ENCODE measurements at regions not wholly inside any gene's neighbourhood (a gene's known extent, or its start where the extent isn't known, plus 50 kb on each side); places are given as distances from the start of the nearest gene placed in this dataset.
"Not testable (repeated sequence)": the region's sequence is repeated elsewhere in the genome, so short reads cannot be mapped to it uniquely, and the experiment has no call there.

DNA sequence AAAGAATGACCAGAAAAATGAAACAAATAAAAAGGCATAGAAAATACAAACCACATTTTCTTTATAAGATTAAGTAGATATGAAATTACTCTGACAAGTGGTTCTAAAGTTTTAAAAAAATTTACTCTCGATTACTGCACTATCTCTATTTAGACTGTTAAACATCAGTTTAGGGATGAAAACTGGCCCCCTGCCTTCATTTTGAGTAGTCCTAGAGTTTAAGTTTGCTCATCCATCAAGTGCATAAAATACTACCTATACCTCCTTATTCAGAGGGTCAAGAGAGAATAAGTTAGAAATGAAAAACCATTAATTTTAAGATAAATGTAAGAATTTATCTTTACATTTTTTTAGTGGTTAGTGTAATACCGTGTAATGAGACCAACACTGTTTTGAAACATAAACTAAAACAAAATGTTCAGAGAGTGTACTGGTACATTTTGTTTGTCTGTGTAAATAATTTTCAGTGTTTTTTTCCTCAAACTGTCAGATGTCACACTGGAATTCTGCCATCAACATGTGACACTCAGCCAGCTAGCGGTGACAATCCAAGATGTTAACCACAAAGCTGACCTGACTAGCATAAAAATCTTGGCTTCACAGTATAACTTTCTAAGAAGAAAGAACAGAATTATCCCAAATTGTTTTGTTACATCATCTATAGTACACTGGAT, 184.8 kb upstream of the PCDH20 start:
- Histone ChIP-seq H3K36me3 (ENCODE audit: control insufficient read depth in 5 of 5, insufficient read depth in 5 of 5, low read length in 5 of 5) (no peaks in the 10 kb centered on the region), H3K27ac (ENCODE audit: low read depth, low read length) (no peak overlapping the region), H3K4me1 (ENCODE audit: control insufficient read depth in 5 of 5, insufficient read depth in 5 of 5, low read length in 5 of 5) (peaks cover 0 to 4% (median 0%) of the 10 kb centered on the region in 5 donors)

DNA sequence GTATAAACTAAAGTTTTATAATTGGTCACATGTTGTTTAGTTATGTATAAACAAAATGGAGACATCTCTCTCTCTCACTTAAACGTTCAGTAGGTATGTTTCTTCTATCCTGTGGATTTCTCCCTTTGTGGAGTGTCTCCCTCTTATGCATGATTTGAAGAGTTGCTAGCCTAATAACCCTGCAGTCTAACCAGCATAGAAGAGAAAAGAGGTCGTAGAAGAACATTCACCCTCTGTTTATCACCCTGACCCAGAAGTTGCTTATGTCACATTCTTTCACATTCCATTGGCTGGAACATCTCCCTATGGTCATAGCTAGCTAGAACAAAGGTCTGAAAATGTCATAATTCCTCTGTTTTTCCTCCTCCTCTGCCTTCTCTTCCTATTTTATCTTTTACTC, 176.8 kb upstream of the PCDH20 start:
- Histone ChIP-seq H3K27me3 (ENCODE audit: control insufficient read depth in 5 of 5, insufficient read depth in 4 of 5, low read length in 5 of 5) (no peaks in the 10 kb centered on the region), H3K36me3 (ENCODE audit: control insufficient read depth in 5 of 5, insufficient read depth in 5 of 5, low read length in 5 of 5) (no peaks in the 10 kb centered on the region), H3K4me1 (ENCODE audit: control insufficient read depth in 5 of 5, insufficient read depth in 5 of 5, low read length in 5 of 5) (peaks cover 0 to 6% (median 0%) of the 10 kb centered on the region in 5 donors), H3K9ac (ENCODE audit: low read length in 5 of 5) (no peak overlapping the region), H3K9me3 (ENCODE audit: control insufficient read depth in 5 of 5, low read length in 5 of 5) (no peaks in the 10 kb centered on the region), H3K4me3 (ENCODE audit: low read depth in 1 of 5, low read length in 5 of 5) (no peak overlapping the region), H3K27ac (ENCODE audit: low read depth, low read length) (no peak overlapping the region)

More for the DNA sequence above, 184.8 kb upstream of the PCDH20 start:
- Histone ChIP-seq H3K4me3 (ENCODE audit: low read depth in 1 of 5, low read length in 5 of 5) (no peak overlapping the region), H3K9ac (ENCODE audit: low read length in 5 of 5) (no peak overlapping the region), H3K9me3 (ENCODE audit: control insufficient read depth in 5 of 5, low read length in 5 of 5) (no peaks in the 10 kb centered on the region), H3K27me3 (ENCODE audit: control insufficient read depth in 5 of 5, insufficient read depth in 4 of 5, low read length in 5 of 5) (no peaks in the 10 kb centered on the region)

DNA sequence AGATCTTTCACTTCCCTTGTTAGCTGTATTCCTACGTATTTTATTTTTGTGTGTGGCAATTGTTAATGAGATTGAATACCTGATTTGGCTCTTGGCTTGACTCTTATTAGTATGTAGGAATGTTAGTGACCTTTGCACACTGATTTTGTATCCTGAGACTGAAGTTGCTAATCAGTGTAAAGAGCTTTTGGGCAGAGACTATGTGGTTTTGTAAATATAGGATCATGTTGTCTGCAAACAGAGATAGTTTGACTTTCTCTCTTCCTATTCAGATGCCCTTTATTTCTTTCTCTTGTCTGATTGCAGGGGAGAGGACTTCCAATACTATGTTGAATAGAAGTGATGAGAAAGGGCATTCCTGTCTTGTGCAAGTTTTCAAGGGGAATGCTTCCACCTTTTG, 160.3 kb upstream of the PCDH20 start:
- H3K27ac ChIP-seq (ENCODE audit: low read depth, low read length): no peak overlapping the region
- H3K4me3 ChIP-seq (ENCODE audit: low read depth in 1 of 5, low read length in 5 of 5): no peak overlapping the region
- no peaks in the 10 kb centered on the region for H3K27me3 ChIP-seq (ENCODE audit: control insufficient read depth in 5 of 5, insufficient read depth in 4 of 5, low read length in 5 of 5)
- H3K9ac ChIP-seq (ENCODE audit: low read length in 5 of 5): no peak overlapping the region
- no peaks in the 10 kb centered on the region for H3K36me3 ChIP-seq (ENCODE audit: control insufficient read depth in 5 of 5, insufficient read depth in 5 of 5, low read length in 5 of 5)
- peaks cover 0 to 5% (median 0%) of the 10 kb centered on the region in 5 donors for H3K9me3 ChIP-seq (ENCODE audit: control insufficient read depth in 5 of 5, low read length in 5 of 5)
- H3K4me1 ChIP-seq (ENCODE audit: control insufficient read depth in 5 of 5, insufficient read depth in 5 of 5, low read length in 5 of 5): no peaks in the 10 kb centered on the region

DNA sequence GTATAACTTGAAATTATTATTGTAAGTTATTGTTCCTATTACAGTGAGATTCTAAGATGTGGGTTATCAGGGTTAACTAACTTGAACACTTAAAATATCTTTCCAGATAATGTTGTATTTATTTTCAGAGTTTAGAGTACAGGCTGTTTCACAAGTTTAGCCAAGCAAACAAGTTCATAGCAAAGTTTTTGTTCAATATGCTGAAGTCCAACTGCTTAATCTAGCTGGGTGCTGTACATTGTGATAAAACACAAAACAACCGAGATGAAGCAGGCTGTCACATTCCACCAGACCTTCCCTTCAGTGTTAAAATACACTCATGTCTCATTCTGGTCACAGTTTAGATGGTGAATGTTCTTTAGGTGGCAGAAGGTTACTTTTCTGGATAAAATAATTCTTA, 148.0 kb upstream of the PCDH20 start:
- Histone ChIP-seq H3K4me3 (ENCODE audit: low read depth in 1 of 5, low read length in 5 of 5) (no peak overlapping the region), H3K4me1 (ENCODE audit: control insufficient read depth in 5 of 5, insufficient read depth in 5 of 5, low read length in 5 of 5) (no peaks in the 10 kb centered on the region), H3K27me3 (ENCODE audit: control insufficient read depth in 5 of 5, insufficient read depth in 4 of 5, low read length in 5 of 5) (no peaks in the 10 kb centered on the region), H3K36me3 (ENCODE audit: control insufficient read depth in 5 of 5, insufficient read depth in 5 of 5, low read length in 5 of 5) (no peaks in the 10 kb centered on the region), H3K9me3 (ENCODE audit: control insufficient read depth in 5 of 5, low read length in 5 of 5) (no peaks in the 10 kb centered on the region), H3K27ac (ENCODE audit: low read depth, low read length) (no peak overlapping the region), H3K9ac (ENCODE audit: low read length in 5 of 5) (no peak overlapping the region)

DNA sequence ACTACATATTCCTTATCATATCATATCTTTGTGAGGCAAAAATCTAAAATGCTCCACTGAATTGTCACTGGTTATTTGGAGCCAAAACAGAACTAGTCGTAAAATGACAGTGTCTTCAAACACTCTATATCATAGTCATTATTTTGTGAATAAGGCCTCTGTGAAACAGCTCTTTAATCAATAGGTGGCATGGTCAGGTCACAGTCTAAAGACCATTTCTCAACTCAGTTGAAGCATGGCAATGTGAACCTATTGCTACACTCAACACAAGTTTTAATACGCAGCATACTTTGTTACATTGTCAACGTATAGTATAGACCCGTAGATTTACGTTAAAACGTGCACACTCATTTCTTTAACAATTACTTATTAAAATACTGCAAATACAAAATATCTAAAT, 131.3 kb upstream of the PCDH20 start:
- H3K36me3 ChIP-seq (ENCODE audit: control insufficient read depth in 5 of 5, insufficient read depth in 5 of 5, low read length in 5 of 5): no peaks in the 10 kb centered on the region
- no peak overlapping the region for H3K4me3 ChIP-seq (ENCODE audit: low read depth in 1 of 5, low read length in 5 of 5)
- no peak overlapping the region for H3K9ac ChIP-seq (ENCODE audit: low read length in 5 of 5)
- no peak overlapping the region for H3K27ac ChIP-seq (ENCODE audit: low read depth, low read length)
- H3K9me3 ChIP-seq (ENCODE audit: control insufficient read depth in 5 of 5, low read length in 5 of 5): no peaks in the 10 kb centered on the region
- H3K4me1 ChIP-seq (ENCODE audit: control insufficient read depth in 5 of 5, insufficient read depth in 5 of 5, low read length in 5 of 5): no peaks in the 10 kb centered on the region
- H3K27me3 ChIP-seq (ENCODE audit: control insufficient read depth in 5 of 5, insufficient read depth in 4 of 5, low read length in 5 of 5): no peaks in the 10 kb centered on the region

DNA sequence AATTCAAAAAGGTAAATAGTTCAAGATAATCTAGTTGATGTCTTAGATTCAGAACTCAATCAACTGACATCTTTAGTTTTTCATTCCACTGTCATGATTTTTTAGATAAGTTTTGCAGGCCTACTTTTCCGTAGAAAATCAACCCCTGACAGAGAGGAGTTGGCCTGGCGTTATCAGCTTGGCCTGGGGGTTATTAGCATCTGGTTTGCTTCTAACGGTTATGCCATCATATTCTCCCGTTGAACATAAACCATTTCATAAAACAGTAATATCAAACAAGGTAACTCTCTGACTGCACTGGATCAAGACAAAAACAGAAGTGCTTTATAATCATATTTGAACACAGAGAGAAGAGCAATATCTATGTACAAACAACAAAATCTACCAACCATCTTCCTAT, 130.8 kb upstream of the PCDH20 start:
- Histone ChIP-seq H3K4me3 (ENCODE audit: low read depth in 1 of 5, low read length in 5 of 5) (no peak overlapping the region), H3K27ac (ENCODE audit: low read depth, low read length) (no peak overlapping the region), H3K36me3 (ENCODE audit: control insufficient read depth in 5 of 5, insufficient read depth in 5 of 5, low read length in 5 of 5) (no peaks in the 10 kb centered on the region), H3K27me3 (ENCODE audit: control insufficient read depth in 5 of 5, insufficient read depth in 4 of 5, low read length in 5 of 5) (no peaks in the 10 kb centered on the region), H3K4me1 (ENCODE audit: control insufficient read depth in 5 of 5, insufficient read depth in 5 of 5, low read length in 5 of 5) (no peaks in the 10 kb centered on the region), H3K9me3 (ENCODE audit: control insufficient read depth in 5 of 5, low read length in 5 of 5) (no peaks in the 10 kb centered on the region), H3K9ac (ENCODE audit: low read length in 5 of 5) (no peak overlapping the region)

DNA sequence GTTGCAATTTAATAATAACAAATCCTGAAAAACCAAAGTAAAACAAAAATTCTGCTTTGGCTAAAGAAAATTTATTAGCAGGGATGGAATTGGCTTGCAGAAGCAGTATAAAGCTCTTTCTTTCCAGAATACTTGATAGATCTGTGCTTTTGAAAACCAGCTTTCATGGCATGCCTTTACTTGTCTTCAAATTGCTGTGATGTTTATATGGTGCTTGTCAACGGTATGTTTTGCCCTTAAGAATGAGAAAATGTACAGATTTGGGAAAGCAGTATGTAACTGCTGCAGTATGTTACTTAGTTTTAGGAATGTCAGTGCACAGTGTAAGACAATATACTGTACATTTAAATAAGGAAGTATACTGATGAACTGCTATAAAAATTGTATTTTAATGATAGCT, 120.8 kb upstream of the PCDH20 start:
- Histone ChIP-seq H3K9ac (ENCODE audit: low read length in 5 of 5) (no peak overlapping the region), H3K27me3 (ENCODE audit: control insufficient read depth in 5 of 5, insufficient read depth in 4 of 5, low read length in 5 of 5) (no peaks in the 10 kb centered on the region), H3K4me3 (ENCODE audit: low read depth in 1 of 5, low read length in 5 of 5) (no peak overlapping the region), H3K27ac (ENCODE audit: low read depth, low read length) (no peak overlapping the region), H3K9me3 (ENCODE audit: control insufficient read depth in 5 of 5, low read length in 5 of 5) (no peaks in the 10 kb centered on the region), H3K36me3 (ENCODE audit: control insufficient read depth in 5 of 5, insufficient read depth in 5 of 5, low read length in 5 of 5) (no peaks in the 10 kb centered on the region), H3K4me1 (ENCODE audit: control insufficient read depth in 5 of 5, insufficient read depth in 5 of 5, low read length in 5 of 5) (no peaks in the 10 kb centered on the region)

DNA sequence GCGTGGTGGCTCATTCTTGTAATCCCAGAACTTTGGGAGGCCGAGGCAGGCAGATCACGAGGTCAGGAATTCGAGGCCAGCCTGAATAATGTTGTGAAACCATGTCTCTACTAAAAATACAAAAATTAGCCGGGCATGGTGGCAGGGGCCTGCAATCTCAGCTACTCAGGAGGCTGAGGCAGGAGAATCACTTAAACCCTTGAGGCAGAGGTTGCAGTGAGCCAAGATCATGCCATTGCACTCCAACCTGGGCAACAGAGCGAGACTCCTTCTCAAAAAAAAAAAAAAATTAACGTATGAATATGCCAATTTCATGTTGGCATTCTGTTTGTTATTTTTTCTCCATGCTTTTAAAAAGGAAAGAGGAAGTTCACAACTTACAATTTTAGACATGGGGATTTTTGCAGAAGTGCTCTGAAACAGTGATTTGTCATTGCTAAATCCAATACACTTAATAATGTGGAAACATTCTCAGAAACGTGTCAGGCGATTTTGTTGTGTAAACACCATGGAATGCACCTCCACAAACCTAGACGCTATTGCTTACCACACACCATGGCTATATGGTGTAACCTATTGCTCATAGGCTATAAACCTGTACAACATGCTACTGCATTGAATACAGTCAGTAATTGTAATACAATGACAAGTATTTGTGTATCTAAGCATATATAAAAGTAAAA, 115.9 kb upstream of the PCDH20 start:
- H3K27me3 ChIP-seq (ENCODE audit: control insufficient read depth in 5 of 5, insufficient read depth in 4 of 5, low read length in 5 of 5): no peaks in the 10 kb centered on the region
- no peaks in the 10 kb centered on the region for H3K36me3 ChIP-seq (ENCODE audit: control insufficient read depth in 5 of 5, insufficient read depth in 5 of 5, low read length in 5 of 5)
- no peak overlapping the region for H3K27ac ChIP-seq (ENCODE audit: low read depth, low read length)
- no peak overlapping the region for H3K4me3 ChIP-seq (ENCODE audit: low read depth in 1 of 5, low read length in 5 of 5)
- H3K4me1 ChIP-seq (ENCODE audit: control insufficient read depth in 5 of 5, insufficient read depth in 5 of 5, low read length in 5 of 5): no peaks in the 10 kb centered on the region
- peaks cover 0 to 4% (median 2%) of the 10 kb centered on the region in 5 donors for H3K9me3 ChIP-seq (ENCODE audit: control insufficient read depth in 5 of 5, low read length in 5 of 5)
- H3K9ac ChIP-seq (ENCODE audit: low read length in 5 of 5): no peak overlapping the region

DNA sequence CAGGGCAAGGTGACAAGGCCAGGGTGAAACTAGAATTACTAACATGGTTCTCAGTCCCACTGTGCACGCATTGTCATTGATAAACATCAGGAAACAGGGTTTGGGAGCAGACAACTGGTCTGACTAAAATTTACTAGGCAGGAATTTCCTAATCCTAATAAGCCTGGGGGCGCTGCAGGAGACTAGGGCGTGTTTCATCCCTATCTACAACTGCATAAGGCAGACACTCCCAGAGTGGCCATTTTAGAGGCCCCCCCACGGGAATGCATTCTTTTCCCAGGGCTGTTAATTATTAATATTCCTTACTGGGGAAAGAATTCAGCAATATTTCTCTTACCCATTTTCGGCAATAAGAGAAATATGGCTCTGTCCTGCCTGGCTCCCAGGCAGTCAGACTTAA, 103.6 kb upstream of the PCDH20 start:
- H3K9me3 ChIP-seq (ENCODE audit: control insufficient read depth in 5 of 5, low read length in 5 of 5); H3K27me3 ChIP-seq (ENCODE audit: control insufficient read depth in 5 of 5, insufficient read depth in 4 of 5, low read length in 5 of 5); H3K4me3 ChIP-seq (ENCODE audit: low read depth in 1 of 5, low read length in 5 of 5); H3K4me1 ChIP-seq (ENCODE audit: control insufficient read depth in 5 of 5, insufficient read depth in 5 of 5, low read length in 5 of 5); H3K9ac ChIP-seq (ENCODE audit: low read length in 5 of 5); H3K36me3 ChIP-seq (ENCODE audit: control insufficient read depth in 5 of 5, insufficient read depth in 5 of 5, low read length in 5 of 5); H3K27ac ChIP-seq (ENCODE audit: low read depth, low read length): not testable (repeated sequence)

DNA sequence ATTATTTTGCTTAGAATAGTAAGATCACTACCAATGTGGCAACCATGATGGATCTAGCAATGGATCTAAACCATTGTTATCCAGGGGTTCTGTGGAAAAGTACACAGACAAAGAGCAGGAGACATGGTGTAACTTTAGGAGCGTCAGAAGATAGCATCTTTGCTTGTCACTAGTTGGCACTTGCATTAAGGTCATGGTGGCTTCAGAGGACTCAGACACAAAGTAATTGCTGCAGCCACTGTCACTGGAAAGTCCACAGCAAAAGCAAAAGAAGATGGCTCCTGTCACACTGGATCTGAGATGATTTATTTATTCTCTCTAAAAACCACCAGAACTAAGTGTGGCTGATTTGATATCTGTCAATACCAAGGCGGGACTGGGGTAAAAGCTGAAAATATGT, 93.3 kb upstream of the PCDH20 start:
- no peak overlapping the region for H3K9ac ChIP-seq (ENCODE audit: low read length in 5 of 5)
- no peaks in the 10 kb centered on the region for H3K4me1 ChIP-seq (ENCODE audit: control insufficient read depth in 5 of 5, insufficient read depth in 5 of 5, low read length in 5 of 5)
- H3K27me3 ChIP-seq (ENCODE audit: control insufficient read depth in 5 of 5, insufficient read depth in 4 of 5, low read length in 5 of 5): no peaks in the 10 kb centered on the region
- no peak overlapping the region for H3K27ac ChIP-seq (ENCODE audit: low read depth, low read length)
- peaks cover 0 to 5% (median 0%) of the 10 kb centered on the region in 5 donors for H3K9me3 ChIP-seq (ENCODE audit: control insufficient read depth in 5 of 5, low read length in 5 of 5)
- H3K4me3 ChIP-seq (ENCODE audit: low read depth in 1 of 5, low read length in 5 of 5): no peak overlapping the region
- H3K36me3 ChIP-seq (ENCODE audit: control insufficient read depth in 5 of 5, insufficient read depth in 5 of 5, low read length in 5 of 5): no peaks in the 10 kb centered on the region
